Adrenal gland (tissue), 9 donors: ENCODE measurements at regions not wholly inside any gene's neighbourhood (a gene's known extent, or its start where the extent isn't known, plus 50 kb on each side); places are given as distances from the start of the nearest gene placed in this dataset.

Source experiments
- DNase-seq, 7 donors: peaks; one replicate each; pipeline ENCODE4 v3.0.0-alpha.2; 2019 to 2020
- H3K27ac ChIP-seq, 5 donors: fragments of 200-600 bp; sonication (generic) in 4 of 5; 1 replicate in 3 of 5; 2 replicates in 2 of 5; pipeline versions ENCODE4 v1.5.1 to v1.8.0; 2016 to 2020; ENCODE audit warnings: mild to moderate bottlenecking in 1 of 5
- H3K27me3 ChIP-seq: fragments of 200-600 bp; 2 replicates; pipeline ENCODE4 v1.8.0; 2021
- H3K36me3 ChIP-seq, 2 donors: fragments of 200-600 bp; replicated peaks in 1 of 2; 1 replicate in 1 of 2; 2 replicates in 1 of 2; pipeline versions ENCODE4 v1.5.1 to v1.8.0; 2018 to 2022
- H3K4me1 ChIP-seq, 2 donors: fragments of 200-600 bp; replicated peaks in 1 of 2; 1 replicate in 1 of 2; 2 replicates in 1 of 2; pipeline versions ENCODE4 v1.5.1 to v1.8.0; 2018 to 2021
- H3K4me3 ChIP-seq, 4 donors: fragments of 200-600 bp; sonication (generic) in 3 of 4; one replicate each; pipeline ENCODE4 v1.5.1; 2016 to 2018
- H3K9me3 ChIP-seq, 3 donors: fragments of 200-600 bp; sonication (generic) in 1 of 3; replicated peaks in 1 of 3; 1 replicate in 2 of 3; 2 replicates in 1 of 3; pipeline versions ENCODE4 v1.5.1 to v1.8.0; 2016 to 2021
- POLR2A ChIP-seq, 2 donors: fragments of 450-650 bp; IDR thresholded peaks; one replicate each; pipeline ENCODE4 v1.6.1; 2017; ENCODE audit warnings: antibody characterized with exemption in 2 of 2, mild to moderate bottlenecking in 2 of 2, moderate library complexity in 1 of 2
- WGBS, 4 donors: extraction: QIAGEN DNeasy Blood & Tissue Kit in 2 of 4; methylation state at CpG; one replicate each; pipeline versions ENCODE4 v1.1.5 to v1.1.7; 2013 to 2017; 5-methylcytosine and 5-hydroxymethylcytosine counted together
- intact Hi-C, 2 donors: fragments of 100-400 bp; cut with DNase I; formaldehyde crosslinking; loops; one replicate each; pipeline versions ENCODE4 v1.14.1 to v1.15.0; 2022 to 2023
- TF ChIP-seq, protein P1 (sequence below), 6 experiments: fragments of 450-650 bp in 4 of 6; fragments of 200-600 bp in 2 of 6; sonication (generic) in 1 of 6; IDR thresholded peaks; 1 replicate in 5 of 6; 2 replicates in 1 of 6; pipeline versions ENCODE4 v1.5.1 to v1.8.0; 2016 to 2021; ENCODE audit warnings: antibody characterized with exemption in 6 of 6, mild to moderate bottlenecking in 2 of 6, moderate library complexity in 1 of 6
- donor health status: healthy with polysubstance abuse.
- donor health status: Bipolar disorder and iron deficiency.
- donor health status: DM: yes; HTN: yes; CAD: no.
- donor health status: DM: no; HTN: no; CAD: no.
- donor health status: DM: no; HTN: no; CAD: no.

DNA sequence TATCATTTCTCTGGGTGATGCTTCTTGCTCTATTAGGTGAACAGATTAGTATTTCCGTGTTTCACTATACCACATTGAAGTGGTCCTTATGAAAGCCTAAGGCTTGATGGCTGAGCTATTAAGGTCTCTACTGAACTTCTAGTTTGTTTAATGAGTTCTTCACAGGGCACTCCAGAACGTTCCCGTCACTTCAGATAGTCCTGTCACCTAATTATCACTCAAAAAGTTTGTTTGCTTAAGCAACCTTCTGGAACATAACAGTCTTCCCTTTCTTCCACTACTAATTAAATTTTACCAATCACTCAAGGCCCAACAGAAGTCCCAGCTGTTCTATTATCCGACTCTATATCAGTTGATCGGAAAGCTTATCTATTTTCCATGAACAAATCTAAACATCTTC, 104.6 kb upstream of the ZC3H11B start:
- no peak for TF ChIP-seq POLR2A (IDR thresholded peaks at IDR 0.05)
- TF ChIP-seq, protein P1, sequence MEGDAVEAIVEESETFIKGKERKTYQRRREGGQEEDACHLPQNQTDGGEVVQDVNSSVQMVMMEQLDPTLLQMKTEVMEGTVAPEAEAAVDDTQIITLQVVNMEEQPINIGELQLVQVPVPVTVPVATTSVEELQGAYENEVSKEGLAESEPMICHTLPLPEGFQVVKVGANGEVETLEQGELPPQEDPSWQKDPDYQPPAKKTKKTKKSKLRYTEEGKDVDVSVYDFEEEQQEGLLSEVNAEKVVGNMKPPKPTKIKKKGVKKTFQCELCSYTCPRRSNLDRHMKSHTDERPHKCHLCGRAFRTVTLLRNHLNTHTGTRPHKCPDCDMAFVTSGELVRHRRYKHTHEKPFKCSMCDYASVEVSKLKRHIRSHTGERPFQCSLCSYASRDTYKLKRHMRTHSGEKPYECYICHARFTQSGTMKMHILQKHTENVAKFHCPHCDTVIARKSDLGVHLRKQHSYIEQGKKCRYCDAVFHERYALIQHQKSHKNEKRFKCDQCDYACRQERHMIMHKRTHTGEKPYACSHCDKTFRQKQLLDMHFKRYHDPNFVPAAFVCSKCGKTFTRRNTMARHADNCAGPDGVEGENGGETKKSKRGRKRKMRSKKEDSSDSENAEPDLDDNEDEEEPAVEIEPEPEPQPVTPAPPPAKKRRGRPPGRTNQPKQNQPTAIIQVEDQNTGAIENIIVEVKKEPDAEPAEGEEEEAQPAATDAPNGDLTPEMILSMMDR (IDR thresholded peaks at IDR 0.05) = no peak

GRCh38 chr1:219716611-219717114, 103.8 kb upstream of the ZC3H11B start:
- no peak for DNase-seq
- no peaks in the 10 kb centered on the region for H3K9me3 ChIP-seq
- H3K36me3 ChIP-seq = no peaks in the 10 kb centered on the region
- 89 to 97% (median 94%) methylated on average over 3 of the region's 3 CpGs for WGBS, 4 donors
- intact Hi-C loops = no loop called here
- no peaks in the 10 kb centered on the region for H3K27me3 ChIP-seq
- no peak for TF ChIP-seq POLR2A (IDR thresholded peaks at IDR 0.05)
- TF ChIP-seq, protein P1 (IDR thresholded peaks at IDR 0.05) = no peak
- no peaks in the 10 kb centered on the region for H3K4me1 ChIP-seq
- H3K27ac ChIP-seq = no peak overlapping the region
- H3K4me3 ChIP-seq = no peak overlapping the region

More for the DNA sequence above, 104.6 kb upstream of the ZC3H11B start:
- intact Hi-C loops = no loop called here
- no peak for DNase-seq
- Histone ChIP-seq H3K4me3 (no peak overlapping the region), H3K36me3 (no peaks in the 10 kb centered on the region), H3K9me3 (no peaks in the 10 kb centered on the region), H3K4me1 (no peaks in the 10 kb centered on the region), H3K27ac (no peak overlapping the region), H3K27me3 (no peaks in the 10 kb centered on the region)
- 83 to 91% (median 89%) methylated on average over 5 of the region's 5 CpGs for WGBS, 4 donors

DNA sequence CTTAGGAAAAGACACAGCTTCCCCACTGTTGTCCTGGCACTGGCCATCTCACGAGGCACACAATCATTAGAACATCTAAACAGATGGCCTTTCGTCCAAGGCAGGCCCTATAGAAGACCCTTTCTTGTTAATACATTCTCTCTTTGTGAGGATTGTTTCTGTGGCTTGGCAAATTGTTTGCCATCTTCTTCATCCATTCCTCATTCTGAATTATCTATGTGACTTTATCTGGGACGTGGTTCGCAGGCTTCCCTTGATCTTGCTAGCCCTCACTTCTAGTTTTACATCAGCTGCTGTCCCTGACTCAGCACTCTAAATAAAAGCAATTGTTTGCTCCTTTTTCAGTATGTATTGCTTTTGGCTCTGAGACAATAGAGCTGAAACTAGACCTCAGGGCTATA, 101.1 kb upstream of the ZC3H11B start:
- no peaks in the 10 kb centered on the region for H3K9me3 ChIP-seq
- H3K4me1 ChIP-seq = no peaks in the 10 kb centered on the region
- intact Hi-C loops = no loop called here
- H3K27me3 ChIP-seq = no peaks in the 10 kb centered on the region
- H3K27ac ChIP-seq = no peak overlapping the region
- no peaks in the 10 kb centered on the region for H3K36me3 ChIP-seq
- no peak overlapping the region for H3K4me3 ChIP-seq
- 75 to 80% (median 77%) methylated on average over 4 of the region's 4 CpGs for WGBS, 4 donors
- DNase-seq = no peak
- TF ChIP-seq POLR2A (IDR thresholded peaks at IDR 0.05) = no peak
- TF ChIP-seq, protein P1 (IDR thresholded peaks at IDR 0.05) = no peak

DNA sequence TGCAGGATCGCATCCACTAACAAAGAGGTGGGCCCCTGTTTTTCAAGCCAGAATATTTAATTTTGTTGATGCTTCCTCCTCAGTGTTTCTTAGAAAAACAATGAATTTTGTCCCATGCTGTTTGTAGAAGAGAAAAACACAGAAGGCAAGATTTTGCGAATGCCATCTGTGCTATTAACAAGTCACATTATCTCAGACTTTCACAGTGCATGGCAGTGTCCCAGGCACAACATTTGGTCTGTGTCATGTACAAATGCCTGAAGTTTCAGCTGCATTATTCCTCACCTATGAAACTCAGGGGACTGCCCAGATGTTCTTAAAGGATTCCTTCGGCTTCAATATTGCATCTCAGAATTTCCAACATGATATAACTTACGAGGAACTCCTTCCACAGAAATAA, 99.6 kb upstream of the ZC3H11B start:
- DNase-seq = no peak
- Histone ChIP-seq H3K27ac (no peak overlapping the region), H3K36me3 (no peaks in the 10 kb centered on the region), H3K4me1 (no peaks in the 10 kb centered on the region), H3K4me3 (no peak overlapping the region), H3K9me3 (no peaks in the 10 kb centered on the region), H3K27me3 (no peaks in the 10 kb centered on the region)
- intact Hi-C loops = no loop called here
- TF ChIP-seq, protein P1 (IDR thresholded peaks at IDR 0.05) = no peak
- TF ChIP-seq POLR2A (IDR thresholded peaks at IDR 0.05) = no peak
- 84 to 90% (median 88%) methylated on average over 4 of the region's 4 CpGs for WGBS, 4 donors
